ENCODE measurements at regions not wholly inside any gene's neighbourhood (a gene's known extent, or its start where the extent isn't known, plus 50 kb on each side); places are given as distances from the start of the nearest gene placed in this dataset.

DNA sequence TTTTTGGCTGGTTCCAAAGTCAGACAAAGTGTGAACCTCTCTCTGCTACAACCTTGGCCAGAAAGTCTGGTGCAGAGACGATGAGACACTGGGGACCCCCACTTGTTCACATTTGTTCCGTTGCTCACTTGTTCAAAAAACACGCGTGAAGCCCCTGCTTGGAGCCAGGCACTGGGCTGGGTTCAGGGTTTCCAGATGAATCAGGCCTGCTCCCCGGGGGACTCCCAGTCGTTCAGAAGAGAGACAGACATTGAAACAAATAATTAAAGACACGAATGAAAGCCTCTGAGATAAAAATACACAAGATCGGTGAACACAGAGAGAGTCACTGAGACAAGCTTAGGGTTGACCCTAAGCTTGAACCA lies 101.5 kb upstream of the RUNX3 start:
- H3K9me3 ChIP-seq = no peaks in the 10 kb centered on the region
- no peak overlapping the region for H3K4me3 ChIP-seq (replicated peaks in 1 of 3)
- DNase-seq = no peak
- H3K27ac ChIP-seq = no peak overlapping the region
- H3K27me3 ChIP-seq = no peaks in the 10 kb centered on the region
- intact Hi-C loops (cut with DNase I) = loop anchor here (10.0 kb wide), 1 partner anchor 163 kb away; no protein-coding TSS in a partner anchor
- TF ChIP-seq POLR2A (IDR thresholded peaks at IDR 0.05) = no peak
- TF ChIP-seq, protein P1, sequence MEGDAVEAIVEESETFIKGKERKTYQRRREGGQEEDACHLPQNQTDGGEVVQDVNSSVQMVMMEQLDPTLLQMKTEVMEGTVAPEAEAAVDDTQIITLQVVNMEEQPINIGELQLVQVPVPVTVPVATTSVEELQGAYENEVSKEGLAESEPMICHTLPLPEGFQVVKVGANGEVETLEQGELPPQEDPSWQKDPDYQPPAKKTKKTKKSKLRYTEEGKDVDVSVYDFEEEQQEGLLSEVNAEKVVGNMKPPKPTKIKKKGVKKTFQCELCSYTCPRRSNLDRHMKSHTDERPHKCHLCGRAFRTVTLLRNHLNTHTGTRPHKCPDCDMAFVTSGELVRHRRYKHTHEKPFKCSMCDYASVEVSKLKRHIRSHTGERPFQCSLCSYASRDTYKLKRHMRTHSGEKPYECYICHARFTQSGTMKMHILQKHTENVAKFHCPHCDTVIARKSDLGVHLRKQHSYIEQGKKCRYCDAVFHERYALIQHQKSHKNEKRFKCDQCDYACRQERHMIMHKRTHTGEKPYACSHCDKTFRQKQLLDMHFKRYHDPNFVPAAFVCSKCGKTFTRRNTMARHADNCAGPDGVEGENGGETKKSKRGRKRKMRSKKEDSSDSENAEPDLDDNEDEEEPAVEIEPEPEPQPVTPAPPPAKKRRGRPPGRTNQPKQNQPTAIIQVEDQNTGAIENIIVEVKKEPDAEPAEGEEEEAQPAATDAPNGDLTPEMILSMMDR (IDR thresholded peaks at IDR 0.05) = no peak
- peaks cover 0 to 6% of the 10 kb centered on the region in 2 donors for H3K4me1 ChIP-seq
- 61 to 68% methylated on average over 8 of the region's 8 CpGs for WGBS, 2 donors
- H3K36me3 ChIP-seq = no peaks in the 10 kb centered on the region

GRCh38 chr1:25030674-25031589 lies 100.9 kb upstream of the RUNX3 start:
- no peak overlapping the region for H3K27ac ChIP-seq
- no peaks in the 10 kb centered on the region for H3K9me3 ChIP-seq
- H3K4me1 ChIP-seq = peaks cover 0 to 6% of the 10 kb centered on the region in 2 donors
- H3K4me3 ChIP-seq (replicated peaks in 1 of 3) = no peak overlapping the region
- no peak for DNase-seq
- TF ChIP-seq POLR2A (IDR thresholded peaks at IDR 0.05) = no peak
- TF ChIP-seq, protein P1 (IDR thresholded peaks at IDR 0.05) = no peak
- no peaks in the 10 kb centered on the region for H3K36me3 ChIP-seq
- WGBS, 2 donors = 66 to 77% methylated on average over 6 of the region's 6 CpGs
- intact Hi-C loops (cut with DNase I) = loop anchor here (10.0 kb wide), 1 partner anchor 164 kb away; no protein-coding TSS in a partner anchor
- no peaks in the 10 kb centered on the region for H3K27me3 ChIP-seq

DNA sequence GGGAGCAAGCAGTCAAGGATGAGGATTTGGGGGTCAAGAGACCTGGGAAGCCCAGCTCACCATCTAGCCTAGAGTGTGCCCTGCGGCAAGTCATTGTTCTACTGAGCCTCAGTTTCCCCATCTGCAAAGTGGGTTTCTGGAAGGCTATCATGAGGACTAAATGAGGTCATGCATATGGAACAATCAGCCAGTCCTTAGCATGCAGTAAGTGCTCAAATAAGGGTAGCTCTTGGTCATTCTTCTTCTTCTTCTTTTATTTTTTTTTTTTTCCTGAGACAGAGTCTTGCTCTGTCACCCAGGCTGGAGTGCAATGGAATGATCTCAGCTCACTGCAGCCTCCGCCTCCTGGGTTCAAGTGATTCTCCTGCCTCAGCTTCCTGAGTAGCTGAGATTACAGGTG lies 99.9 kb upstream of the RUNX3 start:
- Histone ChIP-seq H3K27me3 (no peaks in the 10 kb centered on the region), H3K9me3 (no peaks in the 10 kb centered on the region), H3K4me1 (peaks cover 0 to 6% of the 10 kb centered on the region in 2 donors), H3K27ac (no peak overlapping the region), H3K4me3 (replicated peaks in 1 of 3) (no peak overlapping the region), H3K36me3 (no peaks in the 10 kb centered on the region)
- DNase-seq = no peak
- no peak for TF ChIP-seq POLR2A (IDR thresholded peaks at IDR 0.05)
- TF ChIP-seq, protein P1 (IDR thresholded peaks at IDR 0.05) = no peak
- 93% methylated on average over 2 of the region's 2 CpGs for WGBS, 2 donors
- intact Hi-C loops (cut with DNase I) = loop anchor here (10.0 kb wide), 1 partner anchor 165 kb away; no protein-coding TSS in a partner anchor

DNA sequence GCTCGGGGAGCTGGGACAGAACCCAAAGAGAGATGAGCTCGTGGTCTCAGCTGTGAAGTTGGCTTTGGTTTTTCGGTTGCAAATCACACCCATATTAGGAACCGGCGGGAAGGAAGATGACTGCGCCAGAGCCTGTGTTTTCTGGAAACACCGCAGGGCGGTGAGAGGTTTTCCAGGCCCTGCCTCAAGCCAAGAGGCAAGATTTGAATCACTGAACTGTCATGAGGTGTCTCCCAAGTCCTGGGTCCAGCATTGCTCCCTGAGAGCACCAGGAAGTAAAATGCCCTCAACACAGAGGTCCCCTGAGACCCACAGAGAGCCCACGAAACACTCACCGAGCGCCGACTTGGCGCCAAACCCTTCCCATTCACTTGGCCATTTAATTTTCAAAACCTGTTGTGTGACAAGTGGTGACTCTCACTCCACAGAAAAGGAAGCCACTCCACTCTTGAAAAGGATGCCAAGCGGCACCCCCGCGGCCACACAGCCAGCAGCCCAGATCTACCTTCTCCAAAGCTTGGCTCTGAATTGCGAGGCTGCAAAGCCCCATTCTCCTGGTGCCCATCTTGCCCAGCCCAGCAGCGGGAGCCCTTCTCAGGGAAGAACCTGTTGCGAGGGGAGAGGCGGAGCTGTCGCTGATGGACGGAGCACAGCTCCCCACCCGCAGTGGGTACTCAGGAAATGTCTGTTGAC lies 99.0 kb upstream of the RUNX3 start:
- Histone ChIP-seq H3K36me3 (no peaks in the 10 kb centered on the region), H3K4me3 (replicated peaks in 1 of 3) (no peak overlapping the region), H3K27me3 (no peaks in the 10 kb centered on the region), H3K4me1 (peaks cover 0 to 6% of the 10 kb centered on the region in 2 donors), H3K27ac (no peak overlapping the region), H3K9me3 (no peaks in the 10 kb centered on the region)
- DNase-seq = peak; percentile 34 to 47
- 60 to 64% methylated on average over 21 to 23 of the region's 23 CpGs for WGBS, 2 donors
- intact Hi-C loops (cut with DNase I) = no loop called here
- TF ChIP-seq, protein P1 (IDR thresholded peaks at IDR 0.05) = no peak
- no peak for TF ChIP-seq POLR2A (IDR thresholded peaks at IDR 0.05)

GRCh38 chr1:25028587-25028906 lies 98.5 kb upstream of the RUNX3 start:
- no peaks in the 10 kb centered on the region for H3K27me3 ChIP-seq
- no peak for DNase-seq
- no peaks in the 10 kb centered on the region for H3K9me3 ChIP-seq
- no peak for TF ChIP-seq POLR2A (IDR thresholded peaks at IDR 0.05)
- TF ChIP-seq, protein P1 (IDR thresholded peaks at IDR 0.05) = no peak
- H3K4me3 ChIP-seq (replicated peaks in 1 of 3) = no peak overlapping the region
- no peaks in the 10 kb centered on the region for H3K36me3 ChIP-seq
- 89 to 97% methylated on average over 10 to 12 of the region's 12 CpGs for whole genome bisulfite sequencing, 2 donors
- H3K4me1 ChIP-seq = peaks cover 0 to 6% of the 10 kb centered on the region in 2 donors
- intact Hi-C loops (cut with DNase I) = no loop called here
- no peak overlapping the region for H3K27ac ChIP-seq

All from thyroid gland (tissue), 4 donors.